Peyer's patch (tissue), 4 donors: ENCODE measurements at regions not wholly inside any gene's neighbourhood (a gene's known extent, or its start where the extent isn't known, plus 50 kb on each side); places are given as distances from the start of the nearest gene placed in this dataset.

Experiments
- POLR2A ChIP-seq, 2 donors: fragments of 450-650 bp; IDR thresholded peaks; one replicate each; pipeline ENCODE4 v1.5.1; 2017; ENCODE audit warnings: antibody characterized with exemption in 2 of 2, mild to moderate bottlenecking in 2 of 2, moderate library complexity in 2 of 2
- TF ChIP-seq, protein P1 (sequence below), 6 experiments: fragments of 450-650 bp in 4 of 6; fragments of 200-600 bp in 2 of 6; sonication (generic) in 1 of 6; IDR thresholded peaks; one replicate each; pipeline ENCODE4 v1.5.1; 2017 to 2019; ENCODE audit warnings: antibody characterized with exemption in 6 of 6, mild to moderate bottlenecking in 3 of 6, moderate library complexity in 1 of 6

GRCh38 chr1:56069824-56070223 lies 509.5 kb downstream of the PLPP3 start:
- no peak for TF ChIP-seq POLR2A (IDR thresholded peaks at IDR 0.05)
- TF ChIP-seq, protein P1, sequence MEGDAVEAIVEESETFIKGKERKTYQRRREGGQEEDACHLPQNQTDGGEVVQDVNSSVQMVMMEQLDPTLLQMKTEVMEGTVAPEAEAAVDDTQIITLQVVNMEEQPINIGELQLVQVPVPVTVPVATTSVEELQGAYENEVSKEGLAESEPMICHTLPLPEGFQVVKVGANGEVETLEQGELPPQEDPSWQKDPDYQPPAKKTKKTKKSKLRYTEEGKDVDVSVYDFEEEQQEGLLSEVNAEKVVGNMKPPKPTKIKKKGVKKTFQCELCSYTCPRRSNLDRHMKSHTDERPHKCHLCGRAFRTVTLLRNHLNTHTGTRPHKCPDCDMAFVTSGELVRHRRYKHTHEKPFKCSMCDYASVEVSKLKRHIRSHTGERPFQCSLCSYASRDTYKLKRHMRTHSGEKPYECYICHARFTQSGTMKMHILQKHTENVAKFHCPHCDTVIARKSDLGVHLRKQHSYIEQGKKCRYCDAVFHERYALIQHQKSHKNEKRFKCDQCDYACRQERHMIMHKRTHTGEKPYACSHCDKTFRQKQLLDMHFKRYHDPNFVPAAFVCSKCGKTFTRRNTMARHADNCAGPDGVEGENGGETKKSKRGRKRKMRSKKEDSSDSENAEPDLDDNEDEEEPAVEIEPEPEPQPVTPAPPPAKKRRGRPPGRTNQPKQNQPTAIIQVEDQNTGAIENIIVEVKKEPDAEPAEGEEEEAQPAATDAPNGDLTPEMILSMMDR (IDR thresholded peaks at IDR 0.05), result no peak
